K562 (cell line): ENCODE measurements at regions not wholly inside any gene's neighbourhood (a gene's known extent, or its start where the extent isn't known, plus 50 kb on each side); places are given as distances from the start of the nearest gene placed in this dataset.

ENCODE experiments used
- ATAC-seq: fragments of 200-7000 bp; cut with Tn5 transposase; 3 replicates; pipeline ENCODE4 v1.9.1; 2020; ENCODE audit warnings: moderate library complexity
- BruUV-seq: library from RNA; stranded (reverse); fragments of 400-500 nt; replicated peaks from 2 replicates; lab custom pipeline; 2021; lab: Mats Ljungman, UMichigan
- CTCF ChIA-PET: fragments of 300-600 bp; formaldehyde crosslinking; extraction: SDS; loops from one replicate; lab custom pipeline; 2021; ENCODE audit warnings: low intra/inter-chr PET ratio; lab: Yijun Ruan, JAX
- POLR2A ChIA-PET: fragments of 300-600, 350-650 bp; sonication (Branson Sonifier 250); formaldehyde crosslinking; extraction: SDS; loops from one replicate; lab custom pipeline; 2021; ENCODE audit warnings: antibody characterized with exemption, inconsistent platforms; lab: Yijun Ruan, JAX
- DNase-seq, 4 experiments: peaks; one replicate each; pipeline versions ENCODE4 v3.0.0 to v3.0.0-alpha.2; 2011 to 2018; ENCODE audit warnings: low spot score in 3 of 4, mixed read lengths in 3 of 4; ENCODE audit errors: extremely low read depth in 1 of 4
- FAIRE-seq: peaks from 2 replicates; lab custom pipeline; 2011; peaks lifted over from hg19 to GRCh38; lab: Jason Lieb, UNC
- H2AFZ ChIP-seq: 2 replicates; pipeline ENCODE4 v1.6.0; 2011; ENCODE audit warnings: low read depth, low read length, control low read depth, inconsistent platforms
- H3K27ac ChIP-seq: fragments of 200-600 bp; 3 replicates; pipeline ENCODE4 v1.8.0; 2011; ENCODE audit warnings: low read depth, mild to moderate bottlenecking, control low read depth, inconsistent platforms, low read length, moderate library complexity, mixed read lengths; ENCODE audit errors: extremely low read depth
- H3K27me3 ChIP-seq, 2 experiments: fragments of 300-600 bp in 1 of 2; 2 replicates in 1 of 2; 3 replicates in 1 of 2; pipeline versions ENCODE4 v1.6.0 to v1.8.0; 2011; ENCODE audit warnings: inconsistent platforms in 2 of 2, low read length in 2 of 2, mild to moderate bottlenecking in 1 of 2, mixed read lengths in 1 of 2, moderate library complexity in 1 of 2; ENCODE audit not compliant: control insufficient read depth in 2 of 2, insufficient read depth in 2 of 2
- H3K36me3 ChIP-seq: fragments of 300-600 bp; 3 replicates; pipeline ENCODE4 v1.8.0; 2011; ENCODE audit warnings: mild to moderate bottlenecking, low read length, inconsistent platforms; ENCODE audit not compliant: control insufficient read depth, insufficient read depth
- H3K4me1 ChIP-seq, 2 experiments: fragments of 200-600 bp in 1 of 2; replicated peaks in 1 of 2; 2 replicates in 1 of 2; 3 replicates in 1 of 2; pipeline versions ENCODE4 v1.5.1 to v1.8.0; 2011; ENCODE audit warnings: inconsistent platforms in 2 of 2, low read length in 2 of 2, mild to moderate bottlenecking in 1 of 2, mixed read lengths in 1 of 2, moderate library complexity in 1 of 2; ENCODE audit not compliant: control insufficient read depth in 2 of 2, insufficient read depth in 2 of 2
- H3K4me2 ChIP-seq: 2 replicates; pipeline ENCODE4 v1.6.1; 2011; ENCODE audit warnings: low read length, control low read depth, inconsistent platforms, mixed read lengths; ENCODE audit not compliant: insufficient read depth
- H3K4me3 ChIP-seq: fragments of 200-600 bp; sonication (generic), shearing (Covaris generic); 2 replicates; pipeline ENCODE4 v1.5.1; 2016; ENCODE audit warnings: control low read depth, inconsistent platforms
- H3K79me2 ChIP-seq: fragments of 200-600 bp; 3 replicates; pipeline ENCODE4 v1.8.0; 2011; ENCODE audit warnings: low read length, inconsistent platforms; ENCODE audit not compliant: control insufficient read depth, insufficient read depth
- H3K9ac ChIP-seq, 2 experiments: 2 replicates each; pipeline versions ENCODE4 v1.6.0 to v1.6.1; 2011; ENCODE audit warnings: low read depth in 2 of 2, low read length in 2 of 2, control low read depth in 1 of 2, inconsistent platforms in 1 of 2, mild to moderate bottlenecking in 1 of 2, mixed read lengths in 1 of 2; ENCODE audit not compliant: insufficient read depth in 1 of 2
- H3K9me1 ChIP-seq: one replicate; pipeline ENCODE4 v1.6.0; 2011; ENCODE audit warnings: inconsistent platforms, mild to moderate bottlenecking, low read length, moderate library complexity; ENCODE audit not compliant: control insufficient read depth, insufficient read depth
- H3K9me3 ChIP-seq: replicated peaks from 2 replicates; pipeline ENCODE4 v1.5.1; 2011; ENCODE audit warnings: low read depth, low read length, inconsistent platforms; ENCODE audit not compliant: control insufficient read depth, insufficient read depth
- H4K20me1 ChIP-seq: replicated peaks from 2 replicates; pipeline ENCODE4 v1.6.1; 2011; ENCODE audit warnings: low read length, inconsistent platforms, mixed read lengths; ENCODE audit not compliant: control insufficient read depth, insufficient read depth
- CHD4 ChIP-seq: fragments of 200-600 bp; sonication (generic); IDR thresholded peaks from 3 replicates; pipeline ENCODE4 v1.6.1; 2012; ENCODE audit warnings: low read depth, mild to moderate bottlenecking, mixed read lengths, low read length, inconsistent platforms; ENCODE audit not compliant: insufficient read depth, insufficient replicate concordance, poor library complexity, severe bottlenecking
- MYNN ChIP-seq, 2 experiments: sonication (generic); formaldehyde crosslinking in 1 of 2; IDR thresholded peaks; 2 replicates each; pipeline versions ENCODE4 v1.5.0 to v1.6.1; 2016 to 2020; ENCODE audit warnings: antibody characterized with exemption in 1 of 2, missing genetic modification reagents in 1 of 2
- NFIC ChIP-seq: fragments of 450-650 bp; IDR thresholded peaks from 2 replicates; pipeline ENCODE4 v1.6.1; 2017; ENCODE audit warnings: mild to moderate bottlenecking, inconsistent platforms
- PBX2 ChIP-seq, 2 experiments: IDR thresholded peaks in 1 of 2; conservative IDR thresholded peaks in 1 of 2; 2 replicates each; pipeline ENCODE4 v1.6.1; 2016; ENCODE audit warnings: low read depth in 2 of 2, mild to moderate bottlenecking in 1 of 2, missing compliant biosample characterization in 1 of 2, missing genetic modification characterization in 1 of 2, moderate library complexity in 1 of 2
- PCBP1 ChIP-seq: fragments of 200-400 bp; formaldehyde crosslinking; IDR thresholded peaks from 2 replicates; pipeline ENCODE4 v1.6.1; 2018; ENCODE audit warnings: mild to moderate bottlenecking, low read depth, low read length; ENCODE audit not compliant: poor library complexity, severe bottlenecking
- PHF20 ChIP-seq: fragments of 450-650 bp; IDR thresholded peaks from 2 replicates; pipeline ENCODE4 v1.6.1; 2018; ENCODE audit not compliant: partially characterized antibody
- SAFB2 ChIP-seq: fragments of 200-400 bp; formaldehyde crosslinking; IDR thresholded peaks from 2 replicates; pipeline ENCODE4 v1.6.1; 2018; ENCODE audit warnings: borderline replicate concordance, low read length, low read depth, moderate library complexity; ENCODE audit not compliant: severe bottlenecking
- TSHZ1 ChIP-seq: fragments of 250-450 bp; sonication (Bioruptor Pico); IDR thresholded peaks from 2 replicates; pipeline ENCODE4 v1.4.0; 2020; ENCODE audit warnings: mild to moderate bottlenecking, moderate library complexity
- WGBS: fragments of 100-300 bp; shearing (Covaris generic); methylation state at CpG from one replicate; pipeline ENCODE4 v1.1.6; 2016; ENCODE audit warnings: low coverage, mixed read lengths; ENCODE audit not compliant: insufficient coverage; ENCODE audit errors: missing lambda C conversion rate; 5-methylcytosine and 5-hydroxymethylcytosine counted together
- in situ Hi-C: fragments of 300-500 bp; cut with MboI; formaldehyde crosslinking; loops from 4 replicates; pipeline ENCODE4 v1.15.0; 2018; ENCODE audit warnings: inconsistent platforms, mixed read lengths
- intact Hi-C: fragments of 100-400 bp; cut with micrococcal nuclease; formaldehyde crosslinking; loops from 2 replicates; pipeline ENCODE4 v1.14.2; 2022
- TF ChIP-seq, protein P1 (sequence below): fragments of 250-450 bp; sonication (Bioruptor Pico); IDR thresholded peaks from 2 replicates; pipeline ENCODE4 v1.4.0; 2020; ENCODE audit warnings: mild to moderate bottlenecking, moderate library complexity
- TF ChIP-seq, protein P2 (sequence below): sonication (generic); IDR thresholded peaks from 2 replicates; pipeline ENCODE4 v1.6.1; 2016

GRCh38 chr2:12005886-12006681 lies 259.7 kb downstream of the LPIN1 start:
- Histone ChIP-seq H3K79me2 (no peaks in the 10 kb centered on the region), H3K9ac (no peak overlapping the region), H3K4me2 (no peak overlapping the region), H3K4me1 (no peaks in the 10 kb centered on the region; a peak in 1 of 5 replicates), H3K9me1 (no peaks in the 10 kb centered on the region), H4K20me1 (no peaks in the 10 kb centered on the region), H3K4me3 (no peak overlapping the region), H3K27ac (no peak overlapping the region; the same call in 2 of the 3 replicates), H3K36me3 (no peaks in the 10 kb centered on the region), H3K27me3 (no peaks in the 10 kb centered on the region), H2AFZ (peak overlapping the region; percentile 65), H3K9me3 (no peaks in the 10 kb centered on the region)
- FAIRE-seq (no peak), ATAC-seq (peak; percentile 50; the same call in 2 of the 3 replicates), DNase-seq (peak in 2 of 4 experiments; percentile 30 to 47)
- BruUV-seq = no TSS peak
- ChIA-PET POLR2A (interaction anchor here (0.6 to 1.7 kb wide), 5 partner anchors 12 to 82 kb away, joined by 3 to 5 read pairs (median 3); no protein-coding TSS in a partner anchor), CTCF (no interaction called here)
- in situ Hi-C loops (no loop called here), intact Hi-C loops (no loop called here)
- 33% methylated on average over 8 of the region's 8 CpGs for WGBS
- TF ChIP-seq, protein P1, sequence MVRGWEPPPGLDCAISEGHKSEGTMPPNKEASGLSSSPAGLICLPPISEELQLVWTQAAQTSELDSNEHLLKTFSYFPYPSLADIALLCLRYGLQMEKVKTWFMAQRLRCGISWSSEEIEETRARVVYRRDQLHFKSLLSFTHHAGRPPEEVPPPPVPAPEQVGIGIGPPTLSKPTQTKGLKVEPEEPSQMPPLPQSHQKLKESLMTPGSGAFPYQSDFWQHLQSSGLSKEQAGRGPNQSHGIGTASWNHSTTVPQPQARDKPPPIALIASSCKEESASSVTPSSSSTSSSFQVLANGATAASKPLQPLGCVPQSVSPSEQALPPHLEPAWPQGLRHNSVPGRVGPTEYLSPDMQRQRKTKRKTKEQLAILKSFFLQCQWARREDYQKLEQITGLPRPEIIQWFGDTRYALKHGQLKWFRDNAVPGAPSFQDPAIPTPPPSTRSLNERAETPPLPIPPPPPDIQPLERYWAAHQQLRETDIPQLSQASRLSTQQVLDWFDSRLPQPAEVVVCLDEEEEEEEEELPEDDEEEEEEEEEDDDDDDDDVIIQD = no peak
- no peak for TF ChIP-seq PCBP1
- TF ChIP-seq SAFB2 = no peak
- TF ChIP-seq TSHZ1 (CRISPR knock-in tag) = no peak
- TF ChIP-seq CHD4 = peak; percentile 60
- no peak for TF ChIP-seq PHF20
- peak; percentile 70 for TF ChIP-seq NFIC
- peak; percentile 35; the same call in 1 of the 2 replicates for TF ChIP-seq MYNN (IDR thresholded peaks at IDR 0.05)
- TF ChIP-seq MYNN (CRISPR knock-in tag; IDR thresholded peaks at IDR 0.05) = no peak
- TF ChIP-seq PBX2 (CRISPR knock-in tag; IDR thresholded peaks at IDR 0.05; ENCODE audit: low read depth) = no peak
- 0 out of 2 replicates have a peak, but pooled peaks have one; percentile 24 for TF ChIP-seq PBX2 (tag; conservative IDR thresholded peaks at IDR 0.05; ENCODE audit: low read depth)
- TF ChIP-seq, protein P2, sequence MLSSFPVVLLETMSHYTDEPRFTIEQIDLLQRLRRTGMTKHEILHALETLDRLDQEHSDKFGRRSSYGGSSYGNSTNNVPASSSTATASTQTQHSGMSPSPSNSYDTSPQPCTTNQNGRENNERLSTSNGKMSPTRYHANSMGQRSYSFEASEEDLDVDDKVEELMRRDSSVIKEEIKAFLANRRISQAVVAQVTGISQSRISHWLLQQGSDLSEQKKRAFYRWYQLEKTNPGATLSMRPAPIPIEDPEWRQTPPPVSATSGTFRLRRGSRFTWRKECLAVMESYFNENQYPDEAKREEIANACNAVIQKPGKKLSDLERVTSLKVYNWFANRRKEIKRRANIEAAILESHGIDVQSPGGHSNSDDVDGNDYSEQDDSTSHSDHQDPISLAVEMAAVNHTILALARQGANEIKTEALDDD = 0 out of 2 replicates have a peak, but pooled peaks have one; percentile 43
